HepG2 (cell line): ENCODE measurements at regions not wholly inside any gene's neighbourhood (a gene's known extent, or its start where the extent isn't known, plus 50 kb on each side); places are given as distances from the start of the nearest gene placed in this dataset.

Source experiments
- ATAC-seq: fragments of 200-7000 bp; cut with Tn5 transposase; 3 replicates; pipeline ENCODE4 v1.9.1; 2020; ENCODE audit warnings: mild to moderate bottlenecking, moderate library complexity
- BruUV-seq: library from RNA; stranded (reverse); fragments of 400-500 nt; replicated peaks from 2 replicates; lab custom pipeline; 2021; lab: Mats Ljungman, UMichigan
- CTCF ChIA-PET: fragments of 300-600 bp; formaldehyde crosslinking; extraction: SDS; loops from one replicate; lab custom pipeline; 2021; ENCODE audit warnings: low total read pairs, inconsistent platforms, low intra/inter-chr PET ratio; lab: Yijun Ruan, JAX
- POLR2A ChIA-PET: fragments of 350-600 bp; sonication (Branson Sonifier 250); formaldehyde crosslinking; loops from one replicate; lab custom pipeline; 2020; ENCODE audit warnings: antibody characterized with exemption, inconsistent platforms; lab: Yijun Ruan, JAX
- DNase-seq: peaks from one replicate; pipeline ENCODE4 v3.0.0-alpha.2; 2015; ENCODE audit warnings: low spot score
- FAIRE-seq: peaks from 3 replicates; lab custom pipeline; 2011; peaks lifted over from hg19 to GRCh38; lab: Jason Lieb, UNC
- H2AFZ ChIP-seq: one replicate; pipeline ENCODE4 v1.6.1; 2011; ENCODE audit warnings: low read length, inconsistent platforms
- H3K27ac ChIP-seq: fragments of 300-600 bp; 3 replicates; pipeline ENCODE4 v1.8.0; 2011; ENCODE audit warnings: mixed run types, mild to moderate bottlenecking, mixed read lengths, low read length, inconsistent platforms; ENCODE audit not compliant: insufficient read depth; ENCODE audit errors: extremely low read length
- H3K27me3 ChIP-seq, 2 experiments: fragments of 200-600 bp in 1 of 2; 2 replicates in 1 of 2; 3 replicates in 1 of 2; pipeline versions ENCODE4 v1.6.0 to v1.8.0; 2011; ENCODE audit warnings: low read length in 2 of 2, mild to moderate bottlenecking in 2 of 2, moderate library complexity in 2 of 2, inconsistent platforms in 1 of 2; ENCODE audit not compliant: insufficient read depth in 2 of 2, control insufficient read depth in 1 of 2
- H3K36me3 ChIP-seq, 2 experiments: fragments of 200-600 bp in 1 of 2; replicated peaks in 1 of 2; 2 replicates in 1 of 2; 3 replicates in 1 of 2; pipeline versions ENCODE4 v1.5.1 to v1.8.0; 2011; ENCODE audit warnings: low read length in 2 of 2, inconsistent platforms in 1 of 2; ENCODE audit not compliant: insufficient read depth in 2 of 2, control insufficient read depth in 1 of 2
- H3K4me1 ChIP-seq: 2 replicates; pipeline ENCODE4 v1.5.1; 2012; ENCODE audit warnings: low read length, inconsistent platforms; ENCODE audit not compliant: insufficient read depth
- H3K4me2 ChIP-seq: 2 replicates; pipeline ENCODE4 v1.6.0; 2011; ENCODE audit warnings: low read depth, low read length, inconsistent platforms
- H3K4me3 ChIP-seq, 3 experiments: fragments of 200-600 bp in 1 of 3; sonication (generic), shearing (Covaris generic) in 1 of 3; replicated peaks in 1 of 3; 2 replicates each; pipeline ENCODE4 v1.5.1; 2011 to 2016; ENCODE audit warnings: low read length in 3 of 3, inconsistent platforms in 2 of 3, low read depth in 2 of 3, mild to moderate bottlenecking in 2 of 3, control low read depth in 1 of 3, mixed read lengths in 1 of 3; ENCODE audit not compliant: insufficient read depth in 1 of 3
- H3K79me2 ChIP-seq: one replicate; pipeline ENCODE4 v1.6.1; 2011; ENCODE audit warnings: low read length, inconsistent platforms; ENCODE audit not compliant: insufficient read depth
- H3K9ac ChIP-seq: 2 replicates; pipeline ENCODE4 v1.6.0; 2011; ENCODE audit warnings: mild to moderate bottlenecking, low read depth, low read length, inconsistent platforms; ENCODE audit not compliant: insufficient read depth
- H3K9me3 ChIP-seq: 2 replicates; pipeline ENCODE4 v1.5.1; 2012; ENCODE audit warnings: mild to moderate bottlenecking, low read length
- H4K20me1 ChIP-seq: 2 replicates; pipeline ENCODE4 v1.6.0; 2011; ENCODE audit warnings: inconsistent platforms, mild to moderate bottlenecking, low read length, moderate library complexity; ENCODE audit not compliant: insufficient read depth
- ATAD3A ChIP-seq: sonication (generic); formaldehyde crosslinking; IDR thresholded peaks from 2 replicates; pipeline ENCODE4 v1.4.0; 2020; ENCODE audit warnings: missing genetic modification reagents
- SMC3 ChIP-seq: IDR thresholded peaks from 2 replicates; pipeline ENCODE4 v1.6.1; 2011; ENCODE audit warnings: low read length, improper control_type of control experiment
- ZKSCAN8 ChIP-seq: IDR thresholded peaks from 2 replicates; pipeline ENCODE4 v1.6.1; 2016; ENCODE audit warnings: borderline replicate concordance, missing genetic modification reagents, missing compliant biosample characterization
- ZNF207 ChIP-seq: fragments of 450-650 bp; IDR thresholded peaks from 2 replicates; pipeline ENCODE4 v1.6.1; 2016; ENCODE audit warnings: antibody characterized with exemption, borderline replicate concordance
- ZNF607 ChIP-seq: sonication (generic); formaldehyde crosslinking; IDR thresholded peaks from 2 replicates; pipeline ENCODE4 v1.5.1; 2020; ENCODE audit warnings: missing genetic modification reagents, mild to moderate bottlenecking, borderline replicate concordance
- ZNF691 ChIP-seq: sonication (generic); formaldehyde crosslinking; IDR thresholded peaks from 2 replicates; pipeline ENCODE4 v1.4.0; 2020; ENCODE audit warnings: missing genetic modification reagents, low read depth, mild to moderate bottlenecking, borderline replicate concordance
- ZNF709 ChIP-seq: sonication (generic); formaldehyde crosslinking; IDR thresholded peaks from 2 replicates; pipeline ENCODE4 v1.5.0; 2020; ENCODE audit warnings: mild to moderate bottlenecking, missing genetic modification reagents
- in situ Hi-C: cut with HindIII; loops from 2 replicates; pipeline ENCODE4 v1.10.0; 2017; ENCODE audit warnings: low pct_unique_long_range_greater_than_20kb; ENCODE audit not compliant: extremely low pct_ligation_motif_present
- intact Hi-C: fragments of 100-400 bp; cut with micrococcal nuclease; formaldehyde crosslinking; loops from one replicate; pipeline ENCODE4 v1.10.0; 2022; ENCODE audit not compliant: unreplicated experiment
- TF ChIP-seq, protein P1 (sequence below): sonication (generic); formaldehyde crosslinking; IDR thresholded peaks from one replicate; pipeline ENCODE4 v1.5.1; 2020; ENCODE audit warnings: mild to moderate bottlenecking, missing genetic modification reagents; ENCODE audit errors: not compliant biosample characterization
- TF ChIP-seq, protein P2 (sequence below), 2 experiments: fragments of 450-650 bp in 1 of 2; sonication (generic) in 1 of 2; formaldehyde crosslinking; IDR thresholded peaks; 2 replicates each; pipeline versions ENCODE4 v1.5.0 to v1.8.0; 2020 to 2022; ENCODE audit warnings: mild to moderate bottlenecking in 1 of 2, missing genetic modification reagents in 1 of 2
- TF ChIP-seq, protein P3 (sequence below): sonication (generic); formaldehyde crosslinking; IDR thresholded peaks from 2 replicates; pipeline ENCODE4 v1.8.1; 2022; ENCODE audit warnings: low read depth, mild to moderate bottlenecking, missing genetic modification reagents

DNA sequence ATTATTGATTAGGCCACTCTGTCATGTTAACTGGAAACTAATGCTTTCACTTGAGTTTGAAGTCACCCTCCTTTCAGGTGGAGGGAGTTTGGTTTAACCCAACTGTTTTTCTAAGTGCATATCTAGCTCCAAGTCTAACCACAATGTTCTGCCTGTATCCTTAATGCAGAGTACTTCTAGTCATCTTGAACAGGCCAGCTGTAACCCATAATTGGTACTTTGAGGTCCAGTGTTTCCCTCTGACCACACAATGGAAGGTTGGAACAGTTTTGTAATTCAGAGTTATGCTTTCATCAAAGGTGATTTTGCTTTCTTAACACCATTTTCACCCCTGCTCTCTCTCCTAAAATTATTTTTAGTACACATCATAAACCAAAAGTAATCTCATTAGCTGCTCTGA is 237.2 kb upstream of the DCN start:
- ATAC-seq (no peak), DNase-seq (no peak), FAIRE-seq (no peak)
- Histone ChIP-seq H2AFZ (no peak overlapping the region), H4K20me1 (no peaks in the 10 kb centered on the region), H3K9ac (no peak overlapping the region), H3K4me3 (no peak overlapping the region), H3K27me3 (no peaks in the 10 kb centered on the region), H3K79me2 (no peaks in the 10 kb centered on the region), H3K4me1 (no peaks in the 10 kb centered on the region), H3K4me2 (no peak overlapping the region), H3K36me3 (no peaks in the 10 kb centered on the region), H3K9me3 (no peaks in the 10 kb centered on the region), H3K27ac (no peak overlapping the region)
- TF ChIP-seq ATAD3A (CRISPR knock-in tag) = no peak
- TF ChIP-seq SMC3 = no peak
- TF ChIP-seq ZNF607 (CRISPR knock-in tag) = no peak
- TF ChIP-seq, protein P1, sequence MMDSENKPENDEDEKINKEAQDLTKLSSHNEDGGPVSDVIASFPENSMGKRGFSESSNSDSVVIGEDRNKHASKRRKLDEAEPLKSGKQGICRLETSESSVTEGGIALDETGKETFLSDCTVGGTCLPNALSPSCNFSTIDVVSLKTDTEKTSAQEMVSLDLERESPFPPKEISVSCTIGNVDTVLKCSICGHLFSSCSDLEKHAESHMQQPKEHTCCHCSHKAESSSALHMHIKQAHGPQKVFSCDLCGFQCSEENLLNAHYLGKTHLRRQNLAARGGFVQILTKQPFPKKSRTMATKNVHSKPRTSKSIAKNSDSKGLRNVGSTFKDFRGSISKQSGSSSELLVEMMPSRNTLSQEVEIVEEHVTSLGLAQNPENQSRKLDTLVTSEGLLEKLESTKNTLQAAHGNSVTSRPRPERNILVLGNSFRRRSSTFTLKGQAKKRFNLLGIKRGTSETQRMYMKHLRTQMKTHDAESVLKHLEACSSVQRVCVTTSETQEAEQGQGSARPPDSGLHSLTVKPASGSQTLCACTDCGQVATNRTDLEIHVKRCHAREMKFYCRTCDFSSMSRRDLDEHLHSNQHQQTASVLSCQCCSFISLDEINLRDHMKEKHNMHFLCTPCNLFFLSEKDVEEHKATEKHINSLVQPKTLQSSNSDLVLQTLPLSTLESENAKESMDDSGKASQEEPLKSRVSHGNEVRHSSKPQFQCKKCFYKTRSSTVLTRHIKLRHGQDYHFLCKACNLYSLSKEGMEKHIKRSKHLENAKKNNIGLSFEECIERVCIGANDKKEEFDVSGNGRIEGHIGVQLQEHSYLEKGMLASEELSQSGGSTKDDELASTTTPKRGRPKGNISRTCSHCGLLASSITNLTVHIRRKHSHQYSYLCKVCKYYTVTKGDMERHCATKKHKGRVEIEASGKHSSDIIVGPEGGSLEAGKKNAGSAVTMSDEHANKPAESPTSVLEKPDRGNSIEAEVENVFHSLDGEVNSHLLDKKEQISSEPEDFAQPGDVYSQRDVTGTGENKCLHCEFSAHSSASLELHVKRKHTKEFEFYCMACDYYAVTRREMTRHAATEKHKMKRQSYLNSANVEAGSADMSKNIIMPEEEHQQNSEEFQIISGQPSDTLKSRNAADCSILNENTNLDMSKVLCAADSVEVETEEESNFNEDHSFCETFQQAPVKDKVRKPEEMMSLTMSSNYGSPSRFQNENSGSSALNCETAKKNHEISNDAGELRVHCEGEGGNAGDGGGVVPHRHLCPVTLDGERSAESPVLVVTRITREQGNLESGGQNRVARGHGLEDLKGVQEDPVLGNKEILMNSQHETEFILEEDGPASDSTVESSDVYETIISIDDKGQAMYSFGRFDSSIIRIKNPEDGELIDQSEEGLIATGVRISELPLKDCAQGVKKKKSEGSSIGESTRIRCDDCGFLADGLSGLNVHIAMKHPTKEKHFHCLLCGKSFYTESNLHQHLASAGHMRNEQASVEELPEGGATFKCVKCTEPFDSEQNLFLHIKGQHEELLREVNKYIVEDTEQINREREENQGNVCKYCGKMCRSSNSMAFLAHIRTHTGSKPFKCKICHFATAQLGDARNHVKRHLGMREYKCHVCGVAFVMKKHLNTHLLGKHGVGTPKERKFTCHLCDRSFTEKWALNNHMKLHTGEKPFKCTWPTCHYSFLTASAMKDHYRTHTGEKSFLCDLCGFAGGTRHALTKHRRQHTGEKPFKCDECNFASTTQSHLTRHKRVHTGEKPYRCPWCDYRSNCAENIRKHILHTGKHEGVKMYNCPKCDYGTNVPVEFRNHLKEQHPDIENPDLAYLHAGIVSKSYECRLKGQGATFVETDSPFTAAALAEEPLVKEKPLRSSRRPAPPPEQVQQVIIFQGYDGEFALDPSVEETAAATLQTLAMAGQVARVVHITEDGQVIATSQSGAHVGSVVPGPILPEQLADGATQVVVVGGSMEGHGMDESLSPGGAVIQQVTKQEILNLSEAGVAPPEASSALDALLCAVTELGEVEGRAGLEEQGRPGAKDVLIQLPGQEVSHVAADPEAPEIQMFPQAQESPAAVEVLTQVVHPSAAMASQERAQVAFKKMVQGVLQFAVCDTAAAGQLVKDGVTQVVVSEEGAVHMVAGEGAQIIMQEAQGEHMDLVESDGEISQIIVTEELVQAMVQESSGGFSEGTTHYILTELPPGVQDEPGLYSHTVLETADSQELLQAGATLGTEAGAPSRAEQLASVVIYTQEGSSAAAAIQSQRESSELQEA = no peak
- TF ChIP-seq ZKSCAN8 = no peak
- TF ChIP-seq ZNF709 (CRISPR knock-in tag) = no peak
- TF ChIP-seq, protein P2, sequence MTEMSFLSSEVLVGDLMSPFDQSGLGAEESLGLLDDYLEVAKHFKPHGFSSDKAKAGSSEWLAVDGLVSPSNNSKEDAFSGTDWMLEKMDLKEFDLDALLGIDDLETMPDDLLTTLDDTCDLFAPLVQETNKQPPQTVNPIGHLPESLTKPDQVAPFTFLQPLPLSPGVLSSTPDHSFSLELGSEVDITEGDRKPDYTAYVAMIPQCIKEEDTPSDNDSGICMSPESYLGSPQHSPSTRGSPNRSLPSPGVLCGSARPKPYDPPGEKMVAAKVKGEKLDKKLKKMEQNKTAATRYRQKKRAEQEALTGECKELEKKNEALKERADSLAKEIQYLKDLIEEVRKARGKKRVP (CRISPR knock-in tag; IDR thresholded peaks at IDR 0.05) = no peak
- no peak for TF ChIP-seq ZNF207
- TF ChIP-seq, protein P3, sequence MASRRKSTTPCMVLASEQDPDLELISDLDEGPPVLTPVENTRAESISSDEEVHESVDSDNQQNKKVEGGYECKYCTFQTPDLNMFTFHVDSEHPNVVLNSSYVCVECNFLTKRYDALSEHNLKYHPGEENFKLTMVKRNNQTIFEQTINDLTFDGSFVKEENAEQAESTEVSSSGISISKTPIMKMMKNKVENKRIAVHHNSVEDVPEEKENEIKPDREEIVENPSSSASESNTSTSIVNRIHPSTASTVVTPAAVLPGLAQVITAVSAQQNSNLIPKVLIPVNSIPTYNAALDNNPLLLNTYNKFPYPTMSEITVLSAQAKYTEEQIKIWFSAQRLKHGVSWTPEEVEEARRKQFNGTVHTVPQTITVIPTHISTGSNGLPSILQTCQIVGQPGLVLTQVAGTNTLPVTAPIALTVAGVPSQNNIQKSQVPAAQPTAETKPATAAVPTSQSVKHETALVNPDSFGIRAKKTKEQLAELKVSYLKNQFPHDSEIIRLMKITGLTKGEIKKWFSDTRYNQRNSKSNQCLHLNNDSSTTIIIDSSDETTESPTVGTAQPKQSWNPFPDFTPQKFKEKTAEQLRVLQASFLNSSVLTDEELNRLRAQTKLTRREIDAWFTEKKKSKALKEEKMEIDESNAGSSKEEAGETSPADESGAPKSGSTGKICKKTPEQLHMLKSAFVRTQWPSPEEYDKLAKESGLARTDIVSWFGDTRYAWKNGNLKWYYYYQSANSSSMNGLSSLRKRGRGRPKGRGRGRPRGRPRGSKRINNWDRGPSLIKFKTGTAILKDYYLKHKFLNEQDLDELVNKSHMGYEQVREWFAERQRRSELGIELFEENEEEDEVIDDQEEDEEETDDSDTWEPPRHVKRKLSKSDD (CRISPR knock-in tag) = no peak
- TF ChIP-seq ZNF691 (CRISPR knock-in tag) = no peak
- CTCF ChIA-PET = no interaction called here
- intact Hi-C loops = no loop called here
- no TSS peak for BruUV-seq
- in situ Hi-C loops = no loop called here
- POLR2A ChIA-PET = no interaction called here
